ENCODE measurements at regions not wholly inside any gene's neighbourhood (a gene's known extent, or its start where the extent isn't known, plus 50 kb on each side); places are given as distances from the start of the nearest gene placed in this dataset.

- no peak for TF ChIP-seq POLR2AphosphoS5 (IDR thresholded peaks at IDR 0.05)
- no peak for TF ChIP-seq POLR2A (IDR thresholded peaks at IDR 0.05)
- TF ChIP-seq, protein P1, sequence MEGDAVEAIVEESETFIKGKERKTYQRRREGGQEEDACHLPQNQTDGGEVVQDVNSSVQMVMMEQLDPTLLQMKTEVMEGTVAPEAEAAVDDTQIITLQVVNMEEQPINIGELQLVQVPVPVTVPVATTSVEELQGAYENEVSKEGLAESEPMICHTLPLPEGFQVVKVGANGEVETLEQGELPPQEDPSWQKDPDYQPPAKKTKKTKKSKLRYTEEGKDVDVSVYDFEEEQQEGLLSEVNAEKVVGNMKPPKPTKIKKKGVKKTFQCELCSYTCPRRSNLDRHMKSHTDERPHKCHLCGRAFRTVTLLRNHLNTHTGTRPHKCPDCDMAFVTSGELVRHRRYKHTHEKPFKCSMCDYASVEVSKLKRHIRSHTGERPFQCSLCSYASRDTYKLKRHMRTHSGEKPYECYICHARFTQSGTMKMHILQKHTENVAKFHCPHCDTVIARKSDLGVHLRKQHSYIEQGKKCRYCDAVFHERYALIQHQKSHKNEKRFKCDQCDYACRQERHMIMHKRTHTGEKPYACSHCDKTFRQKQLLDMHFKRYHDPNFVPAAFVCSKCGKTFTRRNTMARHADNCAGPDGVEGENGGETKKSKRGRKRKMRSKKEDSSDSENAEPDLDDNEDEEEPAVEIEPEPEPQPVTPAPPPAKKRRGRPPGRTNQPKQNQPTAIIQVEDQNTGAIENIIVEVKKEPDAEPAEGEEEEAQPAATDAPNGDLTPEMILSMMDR (IDR thresholded peaks at IDR 0.05) = no peak
These were observed 70.6 kb downstream of the SLC41A2 start for GRCh38 chr12:104887452-104887851.

Data from sigmoid colon (tissue), 4 donors.